ENCODE measurements at regions not wholly inside any gene's neighbourhood (a gene's known extent, or its start where the extent isn't known, plus 50 kb on each side); places are given as distances from the start of the nearest gene placed in this dataset.

DNA sequence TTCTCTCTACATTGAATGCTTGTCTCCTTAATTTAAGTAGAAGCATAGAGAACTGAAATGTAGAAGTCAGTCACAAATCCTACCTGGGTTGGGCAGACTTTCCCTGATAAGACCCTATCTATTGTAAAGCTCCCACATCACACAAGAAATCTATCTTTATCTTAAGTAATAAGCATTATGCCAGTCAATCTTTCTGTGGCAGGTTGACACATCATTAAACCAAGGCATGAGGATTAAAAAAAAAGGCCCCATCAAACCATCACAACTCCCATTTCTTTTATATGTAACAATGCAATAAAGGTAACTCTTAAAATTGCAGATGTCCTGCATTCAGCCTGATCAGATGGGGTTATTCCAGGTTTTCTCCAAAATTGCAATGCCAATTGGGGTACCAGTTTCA is 311.8 kb downstream of the TOX3 start:
- FAIRE-seq (no peak), DNase-seq (ENCODE audit: low spot score) (no peak)

DNA sequence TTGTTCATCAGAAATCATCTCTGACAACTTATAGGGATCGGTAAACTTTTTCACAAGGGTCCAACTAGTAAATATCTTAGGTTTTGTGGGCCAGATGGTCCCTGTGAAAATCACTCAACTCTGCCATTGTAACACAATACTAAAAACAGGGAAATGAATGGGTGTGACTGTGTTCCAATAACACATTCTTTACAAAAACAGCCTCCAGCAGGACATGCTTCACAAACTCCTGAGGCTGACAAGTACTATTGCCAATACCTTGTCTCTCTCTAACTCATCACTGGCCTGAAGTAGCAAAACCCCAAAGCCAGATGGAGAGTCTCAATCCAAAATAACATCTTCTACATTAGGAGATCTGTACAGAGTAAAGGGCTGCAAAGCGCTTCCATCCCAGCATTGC is 312.3 kb downstream of the TOX3 start:
- FAIRE-seq: no peak
- DNase-seq (ENCODE audit: low spot score): no peak

DNA sequence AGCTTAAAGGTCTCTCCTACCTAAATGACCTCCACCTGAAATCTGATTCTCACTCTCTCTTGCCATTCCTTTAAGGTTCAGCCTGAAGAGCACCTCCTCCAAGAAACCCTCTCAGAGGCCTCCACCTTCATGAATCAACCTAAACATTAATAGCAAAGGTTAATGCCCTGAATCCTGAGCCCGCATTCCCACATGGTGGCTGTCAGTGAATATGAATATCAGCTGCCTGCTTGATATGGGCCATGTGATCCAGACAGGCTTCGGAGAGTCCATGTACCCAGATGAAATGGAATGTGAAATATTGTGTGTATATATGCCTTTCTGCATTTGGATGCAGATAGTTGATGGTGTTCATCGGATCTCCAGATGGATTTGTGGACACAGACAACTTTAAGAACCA is 317.5 kb downstream of the TOX3 start:
- DNase-seq (ENCODE audit: low spot score) (no peak), FAIRE-seq (no peak)

DNA sequence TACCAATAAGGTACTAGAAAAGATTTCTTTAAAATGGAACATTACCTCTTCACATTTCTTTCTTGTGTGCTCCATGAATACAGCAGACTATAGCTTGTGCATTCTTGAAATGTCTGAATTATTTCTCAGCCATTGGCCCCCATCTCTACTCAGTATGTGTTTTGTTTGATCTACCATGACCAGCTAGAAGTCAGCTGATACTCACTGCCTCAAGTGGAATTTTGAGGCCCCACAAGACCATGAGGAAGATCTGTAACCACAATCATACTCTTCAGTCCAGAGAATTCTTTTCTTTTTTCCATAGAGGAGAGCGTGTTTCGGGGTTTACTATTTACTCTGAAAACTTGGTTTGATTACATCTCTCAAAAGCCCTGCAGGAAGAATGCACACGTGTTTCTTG is 319.1 kb downstream of the TOX3 start:
- FAIRE-seq: no peak
- DNase-seq (ENCODE audit: low spot score): no peak

DNA sequence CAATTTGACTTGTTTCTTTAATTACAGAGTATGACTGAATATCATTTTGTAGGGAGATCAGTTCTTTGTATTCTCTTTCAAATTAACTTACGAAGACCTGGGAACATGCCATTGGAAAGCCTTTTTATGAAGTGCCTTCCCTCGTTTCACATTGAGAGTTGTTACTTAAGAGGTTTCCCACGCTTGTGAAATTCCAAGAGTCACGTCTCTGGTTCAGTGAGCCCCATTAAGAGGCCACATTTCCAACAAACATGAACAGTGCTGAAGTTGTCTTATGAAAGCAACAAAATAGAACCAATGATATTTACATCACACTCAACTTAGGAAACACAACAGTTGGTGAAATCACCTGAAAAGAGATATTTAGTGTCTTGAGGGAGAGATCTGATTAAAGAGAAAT is 334.1 kb downstream of the TOX3 start:
- no peak for DNase-seq (ENCODE audit: low spot score)
- no peak for FAIRE-seq

DNA sequence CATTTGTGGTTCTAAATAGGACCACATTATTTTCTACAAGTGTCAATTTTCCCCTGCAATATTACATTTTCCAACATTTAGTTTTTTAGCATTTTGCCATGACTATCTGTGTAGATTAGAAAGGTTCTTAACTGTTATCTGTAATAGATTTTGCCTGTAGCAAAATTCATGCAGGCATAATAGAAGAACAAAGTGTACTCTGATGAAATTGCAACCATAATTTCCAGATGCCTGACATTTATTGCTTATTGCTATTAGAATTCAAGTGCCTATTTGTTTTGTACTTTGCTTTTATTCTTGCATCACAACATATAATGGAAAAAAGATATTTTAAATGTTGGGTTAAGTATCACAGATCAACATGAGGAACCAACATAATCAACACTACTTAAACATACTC is 337.7 kb downstream of the TOX3 start:
- FAIRE-seq (no peak), DNase-seq (ENCODE audit: low spot score) (no peak)

DNA sequence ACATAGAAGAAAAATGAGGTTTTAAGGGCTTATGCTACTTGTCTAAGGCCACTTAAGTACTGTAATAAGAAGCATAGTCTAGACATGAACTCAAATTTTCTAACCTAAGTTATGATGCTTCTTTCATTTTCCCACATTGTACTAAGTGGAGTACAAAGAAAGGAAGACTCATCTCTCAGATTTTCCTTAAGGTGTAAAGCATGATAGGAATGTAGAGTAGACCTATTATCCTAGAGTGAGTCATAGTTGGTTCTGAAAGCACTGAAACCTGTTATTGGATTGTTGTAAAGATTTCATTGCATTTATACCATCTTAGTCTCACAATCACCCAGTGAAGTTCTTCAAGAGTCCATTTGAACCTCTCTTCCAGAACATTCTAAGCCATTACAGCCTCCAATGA is 343.8 kb downstream of the TOX3 start:
- FAIRE-seq (no peak), DNase-seq (ENCODE audit: low spot score) (peak; percentile 41)

DNA sequence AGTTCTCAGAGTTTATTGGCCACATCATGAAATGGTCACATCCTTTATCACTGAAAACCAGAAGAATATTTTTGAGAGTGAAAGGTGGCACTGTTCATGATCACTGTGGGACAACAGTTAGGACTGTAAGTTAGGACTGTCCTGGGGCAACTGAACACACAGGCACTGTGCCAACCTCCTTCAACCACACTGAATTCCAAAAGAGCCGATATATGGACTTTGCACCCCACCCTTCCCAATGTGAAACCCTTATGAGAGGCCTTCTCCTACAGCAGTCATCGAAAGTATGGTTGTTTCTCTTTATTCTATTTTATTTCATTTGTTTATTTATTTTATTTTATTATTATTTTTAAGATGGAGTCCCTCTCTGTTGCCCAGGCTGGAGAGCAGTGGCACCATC is 353.5 kb downstream of the TOX3 start:
- no peak for FAIRE-seq

DNA sequence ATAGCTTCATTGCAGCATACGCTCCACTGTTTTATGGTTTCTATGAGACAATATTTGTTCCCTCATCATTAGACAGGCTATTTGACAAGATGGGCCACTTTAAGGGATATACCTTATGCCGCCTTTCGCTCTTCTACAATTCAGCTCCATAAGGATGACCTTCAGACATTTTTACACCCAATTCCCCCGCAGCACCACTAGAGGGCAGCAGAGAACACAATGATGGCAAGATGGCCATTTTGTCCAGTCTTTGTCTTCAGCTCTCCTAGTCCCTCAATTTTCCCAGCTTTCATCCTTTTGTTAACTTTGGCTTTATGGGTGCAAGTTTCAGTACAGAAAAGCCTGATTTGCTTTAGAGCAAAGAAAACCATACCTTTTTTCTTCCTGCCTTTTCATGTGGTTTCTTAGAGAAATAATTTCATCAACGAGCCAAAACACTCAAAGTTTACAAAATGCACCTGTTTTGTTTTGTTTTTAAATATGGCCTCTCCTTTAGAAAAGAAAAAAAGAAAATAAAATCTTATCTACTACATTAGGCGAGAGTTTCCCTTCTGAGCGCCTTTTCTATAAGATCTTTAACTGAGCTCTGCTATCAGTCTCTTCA is 355.3 kb downstream of the TOX3 start:
- FAIRE-seq (no peak), DNase-seq (ENCODE audit: low spot score) (peak; percentile 29)

More for the DNA sequence above, 353.5 kb downstream of the TOX3 start:
- DNase-seq (ENCODE audit: low spot score): no peak

DNA sequence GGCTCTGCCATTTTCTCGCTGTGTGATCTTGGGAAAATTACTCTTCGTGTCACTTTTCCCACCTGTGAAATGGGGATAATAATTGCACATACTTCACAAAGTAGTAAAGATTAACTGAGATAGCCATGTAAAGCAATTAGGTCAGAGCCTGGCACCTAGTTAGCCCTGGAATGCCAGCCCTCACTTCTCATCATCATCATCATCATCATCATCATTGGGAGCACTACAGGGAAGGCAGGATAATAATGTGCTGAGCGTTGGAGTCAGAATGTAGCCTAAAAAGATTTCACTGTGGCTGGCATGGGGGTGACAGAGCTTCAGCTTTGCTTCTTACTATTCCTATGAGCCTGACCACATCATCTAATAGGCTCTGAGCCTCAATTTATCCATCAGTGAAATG is 362.6 kb downstream of the TOX3 start:
- DNase-seq (ENCODE audit: low spot score) (no peak), FAIRE-seq (no peak)

DNA sequence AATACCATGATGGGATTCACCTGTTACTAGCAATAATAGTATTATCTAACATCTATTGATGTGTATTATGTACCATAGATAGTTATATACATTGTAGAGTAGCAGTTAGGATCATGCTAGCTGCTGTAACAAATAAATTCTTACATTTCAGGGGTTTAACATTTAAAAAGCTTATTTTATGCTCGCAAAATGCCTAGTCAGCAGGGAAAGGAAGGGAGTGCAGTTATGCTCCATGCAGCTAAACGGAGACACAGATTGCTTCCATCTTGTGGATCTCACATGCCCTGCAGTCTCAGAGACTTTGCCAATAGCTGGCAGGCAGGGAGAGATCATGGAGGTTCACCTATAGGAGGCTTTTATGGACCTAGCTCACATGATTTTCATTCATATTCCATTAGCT is 364.1 kb downstream of the TOX3 start:
- DNase-seq (ENCODE audit: low spot score) (no peak), FAIRE-seq (no peak)

DNA sequence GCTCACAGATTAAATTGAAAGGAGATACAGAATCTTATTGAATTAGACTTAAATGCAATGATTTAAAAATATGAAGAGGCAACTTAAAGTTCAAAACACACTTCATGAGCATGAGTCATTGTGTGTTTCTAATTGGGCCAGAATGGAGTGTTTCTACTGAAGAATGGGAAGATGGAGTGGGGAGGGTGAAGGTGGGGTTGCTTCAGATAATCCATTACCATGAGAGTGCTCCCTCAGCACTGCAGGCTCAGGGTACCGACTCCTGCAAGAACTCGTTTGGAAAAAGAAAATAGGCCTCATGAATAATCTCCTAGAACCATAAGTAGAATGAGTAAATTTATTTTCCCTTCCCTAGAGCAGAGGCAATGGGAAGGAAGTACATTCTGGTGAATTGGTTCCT is 372.8 kb downstream of the TOX3 start:
- FAIRE-seq: no peak

DNA sequence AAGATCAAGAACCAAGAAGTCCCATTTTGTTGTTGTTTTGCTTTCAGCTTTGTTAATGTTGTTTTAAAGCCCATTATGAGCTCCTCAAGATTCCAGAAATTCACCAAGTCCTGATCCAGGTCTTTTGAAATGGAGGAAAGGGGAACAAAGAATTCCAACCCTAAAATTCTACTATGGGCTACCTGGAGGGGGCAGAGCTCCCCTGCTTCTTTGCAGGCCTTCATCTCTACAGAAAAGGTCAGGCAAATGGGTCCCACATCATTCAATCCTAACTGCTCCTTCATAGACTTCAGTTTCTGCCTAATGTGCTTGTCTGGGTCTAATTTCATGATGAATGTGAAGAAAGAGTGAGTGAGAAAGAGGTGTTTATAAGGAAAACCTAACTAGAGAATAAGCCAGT is 375.5 kb downstream of the TOX3 start:
- FAIRE-seq: no peak

More for the DNA sequence above, 372.8 kb downstream of the TOX3 start:
- no peak for DNase-seq (ENCODE audit: low spot score)

DNA sequence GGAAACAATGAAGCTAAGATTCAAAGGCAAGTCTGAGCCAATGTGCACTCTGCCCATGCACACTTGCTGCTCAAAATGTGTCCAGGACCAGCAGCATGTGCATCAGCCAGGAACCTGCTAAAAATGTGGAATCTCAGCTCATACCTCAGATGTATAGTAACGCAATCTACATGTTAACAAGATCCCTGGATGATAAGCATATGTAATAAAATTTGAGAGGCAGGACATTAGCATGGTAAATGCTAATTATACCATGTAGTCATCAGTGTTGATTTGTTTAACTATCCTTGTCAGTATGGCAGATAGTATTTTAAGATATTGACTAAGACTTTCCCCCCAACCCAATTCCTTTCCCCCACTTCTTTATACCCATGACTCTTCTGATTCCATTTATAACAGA is 379.6 kb downstream of the TOX3 start:
- DNase-seq (ENCODE audit: low spot score) (no peak), FAIRE-seq (no peak)

More for the DNA sequence above, 375.5 kb downstream of the TOX3 start:
- DNase-seq (ENCODE audit: low spot score): no peak

DNA sequence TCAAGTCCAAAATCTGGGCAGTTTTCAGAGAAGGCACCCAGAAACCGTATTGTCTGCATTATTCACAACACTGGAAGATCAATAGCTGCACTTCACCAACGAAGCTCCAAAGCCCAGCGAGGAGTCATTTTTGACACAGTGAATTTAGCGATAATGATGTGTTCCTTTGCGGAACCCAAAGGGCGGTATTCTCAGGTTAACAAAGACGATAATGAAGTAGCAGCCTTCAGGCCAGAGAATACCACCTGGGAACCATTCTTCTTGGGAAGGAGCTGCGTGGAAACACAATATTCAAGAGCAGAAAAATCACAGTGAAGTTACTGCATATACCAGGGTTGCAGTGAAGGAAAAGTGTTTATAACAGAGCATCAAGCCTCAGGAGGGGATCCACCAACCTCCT is 381.0 kb downstream of the TOX3 start:
- no peak for FAIRE-seq
- no peak for DNase-seq (ENCODE audit: low spot score)

DNA sequence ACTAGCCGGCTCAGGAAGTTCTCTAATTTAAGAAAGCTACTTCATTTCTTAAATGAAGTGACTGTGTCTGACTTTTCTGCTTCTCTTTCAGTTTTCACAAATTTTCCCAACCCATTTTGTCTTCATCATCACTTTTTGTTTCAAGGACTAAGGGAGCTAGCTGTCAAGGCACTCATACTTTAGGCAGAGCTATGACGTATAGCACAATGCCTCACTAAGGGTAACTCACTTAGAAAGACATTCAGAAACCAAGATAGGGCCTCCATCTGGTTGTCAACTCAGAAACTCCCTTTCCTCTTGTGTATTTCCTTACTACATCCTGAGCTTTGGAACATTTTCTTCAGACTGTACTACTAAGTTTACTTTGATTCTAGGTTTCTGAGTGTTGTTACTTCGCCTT is 397.9 kb downstream of the TOX3 start:
- DNase-seq (ENCODE audit: low spot score): no peak
- FAIRE-seq: no peak

DNA sequence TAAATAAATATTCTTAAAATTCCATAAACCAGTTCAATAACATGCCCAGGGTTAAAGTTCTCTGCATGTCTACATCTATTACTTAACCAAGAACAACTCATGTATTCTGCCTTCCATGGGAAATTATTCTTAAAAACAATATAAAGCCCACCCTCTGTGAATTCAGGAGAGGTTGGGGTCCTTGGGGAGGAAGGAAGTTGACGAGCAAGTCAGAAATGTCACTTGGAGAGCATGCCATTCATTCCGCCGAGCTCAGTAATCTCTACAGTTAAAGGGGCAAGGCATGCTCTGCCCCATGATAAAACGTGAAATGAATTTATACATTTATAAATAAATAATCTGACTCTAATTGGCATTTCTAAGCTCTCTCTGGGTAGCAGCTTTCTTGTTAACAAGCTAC is 405.1 kb downstream of the TOX3 start:
- DNase-seq (ENCODE audit: low spot score): no peak
- FAIRE-seq: no peak

DNA sequence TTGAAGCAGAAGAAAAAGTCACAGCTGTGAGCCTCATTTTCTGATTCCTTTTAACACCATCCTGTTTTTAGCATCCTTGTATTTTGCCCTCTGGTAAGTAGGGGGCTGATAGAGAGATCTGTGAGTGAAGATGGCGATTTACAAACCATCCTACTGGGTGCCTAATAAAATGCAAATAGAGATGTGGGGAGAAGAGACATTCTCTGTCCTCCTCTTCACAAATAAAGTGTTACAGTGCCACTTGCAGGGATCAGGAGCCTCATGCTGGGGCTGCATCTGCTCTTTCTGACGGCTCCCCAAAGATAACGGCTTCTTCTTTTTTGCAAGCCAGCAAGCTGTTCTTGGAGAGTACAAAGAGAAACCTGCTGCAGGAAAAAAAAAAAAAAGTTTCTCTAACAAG is 418.6 kb downstream of the TOX3 start:
- DNase-seq (ENCODE audit: low spot score) (no peak), FAIRE-seq (no peak)

DNA sequence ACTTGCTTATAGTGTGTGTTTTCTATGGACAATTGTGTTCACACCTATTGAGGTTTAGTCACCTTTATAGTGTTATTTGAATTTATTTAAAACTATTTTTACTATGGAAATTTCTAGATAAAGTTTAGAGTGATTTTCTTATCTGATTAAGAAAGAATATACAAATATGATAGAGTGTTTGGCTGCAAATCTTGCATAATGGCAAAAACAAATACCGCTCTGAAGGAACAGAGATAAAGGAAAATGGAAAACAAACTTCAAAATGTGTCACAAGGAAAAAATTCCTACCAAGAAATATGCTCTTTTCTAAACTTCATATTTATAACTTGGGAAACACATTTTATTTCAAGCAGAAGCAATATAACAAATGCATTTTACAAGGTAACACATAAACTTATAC is 423.1 kb downstream of the TOX3 start:
- FAIRE-seq: no peak
- no peak for DNase-seq (ENCODE audit: low spot score)

DNA sequence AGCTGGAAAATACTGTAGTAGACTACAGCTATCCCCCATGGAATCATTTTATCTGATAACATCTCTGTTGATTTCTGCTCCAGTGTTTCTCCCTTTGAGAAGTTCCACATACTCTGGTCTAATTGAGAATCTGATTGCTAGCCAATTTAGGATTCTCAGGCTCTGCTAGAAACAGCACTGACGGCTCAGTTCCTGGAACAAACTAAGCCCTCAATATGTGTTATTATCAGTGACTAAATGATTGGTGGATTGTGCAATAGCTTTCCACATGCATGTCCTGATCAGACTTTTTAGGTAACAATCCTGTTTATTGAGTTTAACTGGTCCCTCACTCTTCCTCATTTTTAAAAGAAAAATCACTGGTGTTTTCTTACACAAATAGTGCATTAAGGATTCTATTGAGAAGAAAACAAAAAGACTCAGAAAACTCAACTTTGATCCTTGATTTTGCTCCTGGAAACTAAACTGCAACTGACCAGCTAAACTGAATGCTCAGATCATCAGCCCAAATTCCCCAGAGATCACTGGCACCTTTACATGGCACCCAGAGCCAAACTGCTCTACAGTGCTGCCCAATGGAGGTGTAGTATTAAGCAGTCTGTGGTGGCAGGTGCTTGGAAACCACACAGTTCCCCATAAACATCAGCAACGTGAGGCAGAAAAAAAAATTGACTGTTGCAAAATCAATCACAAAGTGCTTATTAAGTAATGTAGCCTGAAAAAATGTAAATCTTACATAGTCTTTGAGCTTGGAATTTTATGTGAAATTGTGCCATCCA is 423.7 kb downstream of the TOX3 start:
- FAIRE-seq (no peak), DNase-seq (ENCODE audit: low spot score) (no peak)

DNA sequence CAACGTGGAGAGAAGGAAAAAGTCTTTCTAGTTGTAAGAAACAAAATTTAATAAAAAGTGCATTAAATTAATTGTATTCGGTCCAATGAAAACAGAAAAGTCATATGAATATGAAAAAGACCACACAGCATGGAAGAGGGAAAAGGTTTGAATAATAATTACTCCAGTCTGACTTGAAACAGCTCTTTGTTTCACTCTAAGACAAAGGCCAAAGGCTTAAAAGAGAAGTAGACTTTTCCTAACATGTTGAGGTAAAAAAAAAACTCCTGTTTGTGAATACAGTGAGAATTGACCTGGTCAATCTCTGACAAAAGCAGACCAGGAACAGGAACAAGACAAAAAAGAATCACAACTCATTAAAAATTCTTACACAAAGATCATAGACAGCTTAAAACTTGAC is 429.8 kb downstream of the TOX3 start:
- no peak for DNase-seq (ENCODE audit: low spot score)
- no peak for FAIRE-seq

DNA sequence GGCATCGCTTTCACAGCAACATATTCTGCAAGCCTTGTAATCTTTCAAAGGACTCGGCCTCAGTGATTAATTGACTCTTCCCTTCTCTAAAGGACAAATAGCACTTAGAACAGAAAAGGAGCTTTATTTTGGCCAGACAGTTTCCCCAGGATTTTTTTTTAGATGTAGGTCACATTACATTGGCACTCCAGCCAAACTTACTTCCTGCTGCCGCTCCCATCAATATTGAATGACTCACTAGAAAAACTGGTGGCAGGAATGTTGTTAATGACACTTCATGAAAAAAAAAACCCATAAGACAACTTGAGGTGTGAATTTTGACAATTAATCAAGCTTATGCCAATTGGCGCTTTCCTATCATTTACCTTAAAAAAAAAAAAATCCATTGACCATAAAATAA is 432.6 kb downstream of the TOX3 start:
- no peak for FAIRE-seq
- DNase-seq (ENCODE audit: low spot score): no peak

DNA sequence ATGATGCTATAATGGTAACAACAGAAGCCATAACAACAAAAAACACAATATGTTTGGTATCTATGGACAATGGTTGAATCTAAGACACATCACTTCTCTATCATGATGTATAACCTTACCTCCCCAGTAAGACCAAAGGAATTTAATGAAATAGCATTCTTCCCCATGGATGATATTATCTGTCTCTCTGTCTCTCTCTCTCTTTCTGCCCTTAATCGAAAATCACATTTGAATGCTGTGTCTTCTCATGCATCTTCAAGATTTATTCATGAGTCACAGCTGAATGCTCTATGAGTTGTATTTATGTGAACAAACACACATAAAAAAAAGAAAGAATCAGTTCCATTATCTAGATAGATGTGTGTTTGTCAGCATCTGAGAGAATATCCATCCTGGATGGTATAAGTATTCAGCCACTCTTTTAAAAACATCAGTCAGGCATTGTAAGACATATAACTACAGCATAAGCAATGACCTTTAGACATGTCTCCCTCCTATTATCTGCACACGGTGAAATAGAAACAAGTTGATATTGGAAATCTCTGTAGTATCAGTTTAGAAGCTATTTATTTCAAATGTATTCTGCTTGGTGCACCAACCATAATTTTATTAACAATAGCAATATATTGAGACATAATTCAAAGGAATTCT is 433.3 kb downstream of the TOX3 start:
- DNase-seq (ENCODE audit: low spot score) (no peak), FAIRE-seq (no peak)
